ENCODE measurements at regions not wholly inside any gene's neighbourhood (a gene's known extent, or its start where the extent isn't known, plus 50 kb on each side); places are given as distances from the start of the nearest gene placed in this dataset.

- no peaks in the 10 kb centered on the region for H3K79me2 ChIP-seq (ENCODE audit: insufficient read depth, low read length)
- no peak overlapping the region for H3K27ac Mint-ChIP-seq (ENCODE audit: unreplicated experiment)
- no peak for TF ChIP-seq CTCF (IDR thresholded peaks at IDR 0.05; ENCODE audit: insufficient read depth, low read depth, low read length)
- no peak for TF ChIP-seq EZH2 (IDR thresholded peaks at IDR 0.05; ENCODE audit: insufficient read depth, low read length)
- FAIRE-seq (no peak), DNase-seq (ENCODE audit: low read depth) (no peak)
- no peak overlapping the region for H2AFZ ChIP-seq (ENCODE audit: low read depth, low read length)
- no peaks in the 10 kb centered on the region for H3K27me3 Mint-ChIP-seq (ENCODE audit: low read depth, unreplicated experiment)
- H3K4me1 ChIP-seq (ENCODE audit: insufficient read depth, low read length): no peaks in the 10 kb centered on the region
- H3K27ac ChIP-seq (ENCODE audit: low read depth, low read length): no peak overlapping the region
- H3K36me3 ChIP-seq (ENCODE audit: insufficient read depth, low read length): no peaks in the 10 kb centered on the region
- H3K4me2 ChIP-seq (ENCODE audit: low read length): no peak overlapping the region
- H3K4me3 Mint-ChIP-seq (ENCODE audit: unreplicated experiment): no peak overlapping the region
- H3K27me3 ChIP-seq (ENCODE audit: insufficient read depth, low read length): no peaks in the 10 kb centered on the region
- H3K4me3 ChIP-seq (ENCODE audit: insufficient read depth, low read depth, low read length): no peak overlapping the region
- H3K4me1 Mint-ChIP-seq (ENCODE audit: low read depth, unreplicated experiment): peaks cover 6% of the 10 kb centered on the region
- H3K9me3 ChIP-seq (ENCODE audit: insufficient read depth, low read depth, low read length): peaks cover 2% of the 10 kb centered on the region
- H3K9ac ChIP-seq (ENCODE audit: low read length): no peak overlapping the region
- no peaks in the 10 kb centered on the region for H3K36me3 Mint-ChIP-seq (ENCODE audit: low read depth, unreplicated experiment)
- H4K20me1 ChIP-seq (ENCODE audit: insufficient read depth, low read length): no peaks in the 10 kb centered on the region
- H3K9me3 Mint-ChIP-seq (ENCODE audit: unreplicated experiment): no peaks in the 10 kb centered on the region
Measured at GRCh38 chr3:147015334-147015733, 391.0 kb downstream of the ZIC4 start.

GRCh38 chr3:147008886-147009285, 397.5 kb downstream of the ZIC4 start:
- FAIRE-seq: no peak
- Histone ChIP-seq H3K4me3 (ENCODE audit: insufficient read depth, low read depth, low read length) (no peak overlapping the region), H3K27ac (ENCODE audit: low read depth, low read length) (no peak overlapping the region), H4K20me1 (ENCODE audit: insufficient read depth, low read length) (no peaks in the 10 kb centered on the region), H3K36me3 (ENCODE audit: insufficient read depth, low read length) (no peaks in the 10 kb centered on the region), H3K4me2 (ENCODE audit: low read length) (no peak overlapping the region), H3K27me3 (ENCODE audit: insufficient read depth, low read length) (no peaks in the 10 kb centered on the region), H3K9ac (ENCODE audit: low read length) (no peak overlapping the region), H3K79me2 (ENCODE audit: insufficient read depth, low read length) (no peaks in the 10 kb centered on the region), H3K4me1 (ENCODE audit: insufficient read depth, low read length) (no peaks in the 10 kb centered on the region), H3K9me3 (ENCODE audit: insufficient read depth, low read depth, low read length) (no peaks in the 10 kb centered on the region), H2AFZ (ENCODE audit: low read depth, low read length) (no peak overlapping the region)
- H3K36me3 Mint-ChIP-seq (ENCODE audit: low read depth, unreplicated experiment): no peaks in the 10 kb centered on the region
- H3K4me3 Mint-ChIP-seq (ENCODE audit: unreplicated experiment): no peak overlapping the region
- DNase-seq (ENCODE audit: low read depth): peak; percentile 89
- H3K9me3 Mint-ChIP-seq (ENCODE audit: unreplicated experiment): no peaks in the 10 kb centered on the region
- peak overlapping the region; percentile 47 for H3K27ac Mint-ChIP-seq (ENCODE audit: unreplicated experiment)
- peaks cover 13% of the 10 kb centered on the region for H3K4me1 Mint-ChIP-seq (ENCODE audit: low read depth, unreplicated experiment)
- TF ChIP-seq EZH2 (IDR thresholded peaks at IDR 0.05; ENCODE audit: insufficient read depth, low read length): no peak
- no peaks in the 10 kb centered on the region for H3K27me3 Mint-ChIP-seq (ENCODE audit: low read depth, unreplicated experiment)

- Histone ChIP-seq H3K4me1 (ENCODE audit: insufficient read depth, low read length) (no peaks in the 10 kb centered on the region), H4K20me1 (ENCODE audit: insufficient read depth, low read length) (no peaks in the 10 kb centered on the region), H3K27me3 (ENCODE audit: insufficient read depth, low read length) (no peaks in the 10 kb centered on the region), H3K79me2 (ENCODE audit: insufficient read depth, low read length) (no peaks in the 10 kb centered on the region), H3K9ac (ENCODE audit: low read length) (no peak overlapping the region), H3K9me3 (ENCODE audit: insufficient read depth, low read depth, low read length) (no peaks in the 10 kb centered on the region), H3K27ac (ENCODE audit: low read depth, low read length) (peak overlapping the region; percentile 2), H3K36me3 (ENCODE audit: insufficient read depth, low read length) (no peaks in the 10 kb centered on the region), H2AFZ (ENCODE audit: low read depth, low read length) (no peak overlapping the region), H3K4me3 (ENCODE audit: insufficient read depth, low read depth, low read length) (no peak overlapping the region), H3K4me2 (ENCODE audit: low read length) (no peak overlapping the region)
- Mint-ChIP-seq H3K4me3 (ENCODE audit: unreplicated experiment) (no peak overlapping the region), H3K4me1 (ENCODE audit: low read depth, unreplicated experiment) (peaks cover 13% of the 10 kb centered on the region), H3K27ac (ENCODE audit: unreplicated experiment) (no peak overlapping the region), H3K27me3 (ENCODE audit: low read depth, unreplicated experiment) (no peaks in the 10 kb centered on the region), H3K9me3 (ENCODE audit: unreplicated experiment) (no peaks in the 10 kb centered on the region), H3K36me3 (ENCODE audit: low read depth, unreplicated experiment) (no peaks in the 10 kb centered on the region)
- TF ChIP-seq CTCF (IDR thresholded peaks at IDR 0.05; ENCODE audit: insufficient read depth, low read depth, low read length) (no peak), EZH2 (IDR thresholded peaks at IDR 0.05; ENCODE audit: insufficient read depth, low read length) (no peak)
- FAIRE-seq (no peak), DNase-seq (ENCODE audit: low read depth) (no peak)
Measured at GRCh38 chr3:147008458-147008857, 397.9 kb downstream of the ZIC4 start.
